ENCODE measurements at regions not wholly inside any gene's neighbourhood (a gene's known extent, or its start where the extent isn't known, plus 50 kb on each side); places are given as distances from the start of the nearest gene placed in this dataset.
A peak's percentile ranks its signal among the peaks of the same experiment; 100 is the strongest.

- Mint-ChIP-seq H3K4me3 (no peak overlapping the region), H3K27me3 (ENCODE audit: low read depth) (peaks cover 19% of the 10 kb centered on the region), H3K27ac (ENCODE audit: unreplicated experiment) (no peak overlapping the region), H3K9me3 (no peaks in the 10 kb centered on the region), H3K36me3 (ENCODE audit: low read depth) (no peaks in the 10 kb centered on the region), H3K4me1 (no peaks in the 10 kb centered on the region)
- no peak for TF ChIP-seq CTCF (conservative IDR thresholded peaks at IDR 0.05)
- DNase-seq (ENCODE audit: low read depth, low spot score): no peak
These were observed 157.9 kb upstream of the GLI2 start for GRCh38 chr2:120577721-120578295.

GRCh38 chr2:120578576-120579352 is 156.9 kb upstream of the GLI2 start:
- Mint-ChIP-seq H3K4me3 (no peak overlapping the region), H3K4me1 (no peaks in the 10 kb centered on the region), H3K27me3 (ENCODE audit: low read depth) (peaks cover 18% of the 10 kb centered on the region), H3K27ac (ENCODE audit: unreplicated experiment) (no peak overlapping the region), H3K9me3 (no peaks in the 10 kb centered on the region), H3K36me3 (ENCODE audit: low read depth) (no peaks in the 10 kb centered on the region)
- no peak for DNase-seq (ENCODE audit: low read depth, low spot score)
- TF ChIP-seq CTCF (conservative IDR thresholded peaks at IDR 0.05): no peak

- Mint-ChIP-seq H3K4me3 (no peak overlapping the region), H3K27ac (ENCODE audit: unreplicated experiment) (no peak overlapping the region), H3K9me3 (no peaks in the 10 kb centered on the region), H3K4me1 (peaks cover 5% of the 10 kb centered on the region), H3K36me3 (ENCODE audit: low read depth) (no peaks in the 10 kb centered on the region), H3K27me3 (ENCODE audit: low read depth) (peaks cover 18% of the 10 kb centered on the region)
- no peak for DNase-seq (ENCODE audit: low read depth, low spot score)
- TF ChIP-seq CTCF (conservative IDR thresholded peaks at IDR 0.05): no peak
These were observed 155.6 kb upstream of the GLI2 start for GRCh38 chr2:120579916-120580685.

- H3K27me3 Mint-ChIP-seq (ENCODE audit: low read depth): peaks cover 24% of the 10 kb centered on the region
- no peaks in the 10 kb centered on the region for H3K9me3 Mint-ChIP-seq
- no peaks in the 10 kb centered on the region for H3K36me3 Mint-ChIP-seq (ENCODE audit: low read depth)
- no peak for DNase-seq (ENCODE audit: low read depth, low spot score)
- no peak overlapping the region for H3K27ac Mint-ChIP-seq (ENCODE audit: unreplicated experiment)
- no peak for TF ChIP-seq CTCF (conservative IDR thresholded peaks at IDR 0.05)
- peaks cover 10% of the 10 kb centered on the region for H3K4me1 Mint-ChIP-seq
- H3K4me3 Mint-ChIP-seq: no peak overlapping the region
These were observed 155.0 kb upstream of the GLI2 start for GRCh38 chr2:120580709-120581108.

GRCh38 chr2:120583121-120583520 is 152.5 kb upstream of the GLI2 start:
- peaks cover 21% of the 10 kb centered on the region for H3K4me1 Mint-ChIP-seq
- H3K27me3 Mint-ChIP-seq (ENCODE audit: low read depth): peaks cover 40% of the 10 kb centered on the region
- TF ChIP-seq CTCF (conservative IDR thresholded peaks at IDR 0.05): no peak
- no peak for DNase-seq (ENCODE audit: low read depth, low spot score)
- peak overlapping the region; percentile 39 for H3K27ac Mint-ChIP-seq (ENCODE audit: unreplicated experiment)
- H3K36me3 Mint-ChIP-seq (ENCODE audit: low read depth): no peaks in the 10 kb centered on the region
- no peaks in the 10 kb centered on the region for H3K9me3 Mint-ChIP-seq
- no peak overlapping the region for H3K4me3 Mint-ChIP-seq

Measured in neural crest cell (in vitro differentiated cells).